Activated naive CD4-positive, alpha-beta T cell treated with anti-CD3 and anti-CD28 coated beads, Interleukin-2, amount 50 U/mL, for 16 hours (primary cell): ENCODE measurements at regions not wholly inside any gene's neighbourhood (a gene's known extent, or its start where the extent isn't known, plus 50 kb on each side); places are given as distances from the start of the nearest gene placed in this dataset.

ENCODE experiments used
- DNase-seq: peaks from one replicate; pipeline ENCODE4 v3.0.0-alpha.2; 2020

GRCh38 chr2:106981491-106981890, 95.5 kb upstream of the ST6GAL2 start:
- no peak for DNase-seq

DNA sequence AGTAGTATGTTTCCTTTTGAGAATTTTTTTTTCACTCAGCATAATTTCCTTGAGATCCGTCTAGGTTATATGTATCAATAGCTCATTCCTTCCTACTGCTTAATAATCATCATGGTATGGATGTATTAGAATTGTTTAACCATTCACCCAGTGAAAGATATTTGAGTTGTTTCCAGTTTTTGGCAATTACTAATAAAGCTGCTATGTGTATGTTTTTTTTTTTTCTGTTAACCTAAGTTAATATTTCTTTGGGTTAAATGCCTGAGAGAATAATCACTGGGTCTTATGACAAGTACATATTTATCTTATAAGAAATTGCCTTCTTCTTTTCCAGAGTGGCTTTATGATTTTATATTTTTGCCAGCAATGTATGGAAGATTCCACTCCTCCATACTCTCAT, 96.4 kb upstream of the ST6GAL2 start:
- DNase-seq, result no peak

GRCh38 chr2:106983305-106983704, 97.3 kb upstream of the ST6GAL2 start:
- DNase-seq, result no peak

DNA sequence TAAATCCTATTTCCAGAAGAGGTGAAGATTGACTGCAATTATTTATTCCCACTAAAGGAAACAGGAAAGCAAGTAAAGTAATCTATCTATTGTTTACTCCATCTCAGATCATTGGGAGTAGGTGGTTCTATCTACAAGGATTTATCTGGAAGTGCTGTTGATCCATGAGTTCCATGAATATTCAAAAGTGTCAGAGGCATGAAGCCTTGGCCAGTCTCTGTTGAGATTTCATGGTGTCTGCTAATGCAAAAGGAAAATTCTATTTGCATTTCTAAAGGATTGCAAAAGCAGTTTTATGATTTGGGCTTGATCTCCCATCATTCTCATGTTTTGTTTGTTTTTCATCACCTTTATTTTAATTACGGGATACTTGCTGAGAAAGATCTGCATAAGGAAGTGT, 102.4 kb upstream of the ST6GAL2 start:
- DNase-seq, result no peak

- no peak for DNase-seq
These were observed 104.3 kb upstream of the ST6GAL2 start for GRCh38 chr2:106990297-106990696.

DNA sequence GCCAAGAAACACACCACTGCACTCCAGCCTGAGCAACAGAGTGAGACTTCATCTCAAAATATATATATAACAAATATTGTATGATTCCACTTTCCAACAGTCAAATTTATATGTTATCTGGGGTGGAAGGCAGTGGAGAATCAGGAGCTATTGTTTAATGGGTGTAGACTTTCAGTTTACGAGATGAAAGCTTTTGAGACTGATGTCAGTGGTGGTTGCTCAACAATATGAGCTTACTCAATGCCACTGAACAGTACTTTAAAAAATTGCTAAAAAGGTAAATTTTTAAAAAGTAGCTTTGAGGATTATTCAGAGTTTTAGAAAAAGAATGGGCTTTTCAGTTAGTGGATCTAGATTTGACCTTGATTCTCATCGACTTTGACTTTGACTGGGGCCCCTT, 105.9 kb upstream of the ST6GAL2 start:
- no peak for DNase-seq

DNA sequence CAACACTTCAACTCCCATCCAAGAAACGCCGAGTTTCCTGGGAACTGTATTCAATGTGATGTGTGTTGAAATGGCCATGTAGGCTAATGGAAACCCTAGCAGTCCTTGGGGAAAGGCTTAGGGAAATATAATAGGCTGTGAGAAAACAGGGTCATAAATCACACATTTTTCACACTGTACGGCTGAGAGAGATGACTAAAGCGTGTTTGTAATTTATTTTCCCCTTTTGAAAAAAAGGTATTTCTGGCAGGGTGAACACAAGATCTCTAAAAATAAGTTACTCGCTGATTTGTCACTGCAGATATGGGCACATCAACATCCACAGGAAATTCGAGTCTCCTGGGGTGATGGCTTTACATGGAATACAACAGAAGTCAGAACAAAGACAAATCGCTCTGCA, 109.6 kb upstream of the ST6GAL2 start:
- DNase-seq, result no peak

- no peak for DNase-seq
These were observed 110.3 kb upstream of the ST6GAL2 start for GRCh38 chr2:106996171-106996769.

GRCh38 chr2:106997204-106997603, 111.2 kb upstream of the ST6GAL2 start:
- DNase-seq, result no peak

DNA sequence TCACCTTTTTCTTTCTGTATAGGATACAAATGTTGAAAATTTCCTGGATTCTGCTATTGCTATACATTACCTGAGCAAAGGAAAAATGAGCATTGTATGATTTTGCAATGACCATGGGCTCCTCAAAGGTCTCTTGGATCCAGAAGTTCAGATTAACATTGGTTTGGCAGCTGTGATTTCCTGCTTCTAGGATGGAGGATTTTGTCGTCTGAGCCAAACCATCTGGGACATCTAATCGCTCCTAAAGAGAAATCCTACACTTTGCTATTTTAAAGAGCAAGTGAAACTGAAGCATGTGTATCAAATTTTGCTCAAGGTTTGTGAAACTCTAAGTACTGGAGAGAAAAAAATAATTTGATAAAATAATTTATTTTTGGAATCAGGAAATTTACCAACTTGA, 115.1 kb upstream of the ST6GAL2 start:
- DNase-seq, result no peak

DNA sequence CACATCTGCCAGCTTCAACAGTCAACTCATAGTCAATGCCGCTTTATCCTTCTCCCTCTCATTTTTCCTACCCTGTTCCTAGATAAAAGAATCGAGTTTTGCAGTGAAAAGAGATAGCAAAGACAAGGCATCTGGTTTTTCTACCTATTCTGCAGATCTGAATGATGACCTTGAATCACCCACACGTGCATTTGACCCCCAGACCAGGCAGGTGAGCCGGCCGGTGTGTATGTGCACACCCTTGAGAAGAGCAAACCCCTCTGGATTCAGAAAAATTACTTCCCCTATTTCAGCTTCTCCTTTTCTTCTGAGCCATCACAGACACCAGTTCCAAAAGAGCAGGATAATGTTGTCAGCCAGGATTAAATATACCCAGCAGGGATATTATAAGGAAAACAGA, 115.6 kb upstream of the ST6GAL2 start:
- DNase-seq, result no peak

DNA sequence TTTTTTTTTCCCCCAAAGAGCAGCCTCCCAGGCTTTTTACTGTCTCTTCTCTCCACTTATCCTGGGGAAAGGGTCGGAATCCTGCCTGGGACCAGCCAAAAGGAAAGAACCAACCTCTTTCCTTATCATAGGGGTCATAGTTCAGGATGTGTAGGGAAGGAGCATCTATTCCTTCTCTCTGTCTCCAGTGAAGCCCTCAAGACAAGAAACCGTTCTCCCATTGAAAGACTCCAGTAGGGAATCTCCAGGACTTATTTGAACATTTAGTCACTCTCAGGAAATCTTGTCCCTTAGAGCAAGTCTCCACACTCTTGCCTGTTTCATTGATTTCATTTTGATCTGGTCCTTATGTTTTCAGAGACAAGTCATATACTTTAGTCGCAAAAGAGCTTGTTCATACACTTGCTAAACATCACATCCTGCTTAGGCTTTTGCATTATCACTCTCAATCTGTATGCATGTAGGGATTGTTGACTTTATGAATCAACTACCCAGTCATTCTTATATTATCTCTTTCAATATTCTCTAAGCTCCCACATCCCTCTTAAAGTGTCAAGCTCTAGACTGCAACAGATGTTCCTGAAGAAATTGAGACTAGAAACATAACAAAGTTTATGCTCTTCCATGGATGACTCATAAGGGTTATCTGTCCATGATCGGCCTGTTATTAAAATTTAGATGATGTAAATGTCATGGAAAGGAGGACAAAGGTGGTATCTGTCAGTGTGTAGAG, 116.2 kb upstream of the ST6GAL2 start:
- no peak for DNase-seq

DNA sequence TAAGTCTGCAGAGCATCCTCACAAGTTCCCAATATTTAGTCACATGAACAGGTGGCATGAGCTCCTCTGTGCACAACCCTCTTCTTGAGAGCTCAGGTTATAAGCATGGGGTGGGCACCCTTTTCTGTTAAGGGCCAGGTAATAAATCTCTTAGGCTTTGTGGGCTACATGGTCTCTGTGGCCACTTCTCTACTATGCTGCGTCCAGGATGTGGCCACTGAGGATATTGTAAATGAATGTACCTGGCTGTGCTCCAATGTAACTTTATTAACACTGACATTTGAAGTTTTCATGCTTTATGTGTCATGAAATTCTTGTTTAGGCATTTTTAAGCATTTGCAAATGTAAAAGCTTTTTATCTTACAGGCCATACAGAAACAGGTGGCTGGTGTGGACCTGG, 116.8 kb upstream of the ST6GAL2 start:
- no peak for DNase-seq

DNA sequence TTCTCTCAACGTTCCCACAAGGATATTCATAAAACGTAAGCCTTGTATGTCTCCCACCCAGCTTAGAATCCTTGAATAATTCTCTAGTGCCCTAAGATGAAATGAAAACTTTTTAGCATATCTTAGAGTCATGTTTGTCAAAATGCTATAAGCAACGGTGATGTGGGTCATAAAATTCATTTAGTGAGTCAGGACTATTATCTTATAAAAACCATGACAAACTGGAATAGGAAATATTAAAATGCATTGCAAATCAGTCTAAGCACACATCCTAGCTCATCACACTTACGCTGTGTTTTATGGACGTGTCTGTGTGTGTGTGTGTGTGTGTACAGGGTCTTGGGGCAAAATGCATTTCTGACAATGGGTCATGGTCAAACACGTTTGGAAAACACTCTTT, 119.9 kb upstream of the ST6GAL2 start:
- DNase-seq, result no peak

- DNase-seq, result no peak
These were observed 120.9 kb upstream of the ST6GAL2 start for GRCh38 chr2:107006836-107007235.

DNA sequence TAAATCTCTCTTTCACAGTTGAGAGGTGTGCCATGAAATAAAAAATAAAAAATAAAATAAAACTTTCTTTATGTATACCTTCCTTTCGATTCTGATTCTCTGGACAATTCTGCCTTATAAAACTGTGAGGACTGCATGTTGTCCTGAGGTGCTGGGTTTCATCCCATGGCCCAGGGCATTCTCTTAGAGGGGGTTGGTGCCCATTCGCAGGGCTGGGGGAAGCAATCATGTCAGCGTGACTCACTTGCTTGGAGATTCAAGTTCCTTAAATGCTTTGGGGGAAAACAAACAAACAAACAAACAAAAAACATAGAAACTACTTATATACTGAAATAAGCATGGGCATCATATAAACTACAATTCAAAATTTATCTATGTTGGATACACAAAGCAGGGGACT, 122.0 kb upstream of the ST6GAL2 start:
- no peak for DNase-seq

DNA sequence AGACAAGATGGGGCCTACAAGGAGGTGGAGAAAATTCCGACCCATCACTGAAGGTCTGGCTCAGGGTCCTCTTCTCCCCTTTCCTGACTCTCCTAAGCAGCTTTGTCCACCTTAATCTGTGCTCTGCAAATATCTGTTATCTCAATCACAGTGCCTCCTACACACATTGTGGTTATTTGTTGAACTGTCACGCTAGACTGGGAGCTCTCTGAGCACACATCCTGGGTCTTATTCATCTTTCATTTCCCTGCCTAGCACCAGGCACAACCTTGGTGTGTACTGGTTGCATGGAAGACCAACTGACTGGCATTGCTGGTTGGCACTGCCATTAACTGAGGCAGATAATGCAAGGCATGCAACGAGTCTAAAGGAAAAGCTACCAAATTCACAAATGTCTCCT, 122.9 kb upstream of the ST6GAL2 start:
- no peak for DNase-seq

- DNase-seq, result no peak
These were observed 123.3 kb upstream of the ST6GAL2 start for GRCh38 chr2:107009275-107009674.

DNA sequence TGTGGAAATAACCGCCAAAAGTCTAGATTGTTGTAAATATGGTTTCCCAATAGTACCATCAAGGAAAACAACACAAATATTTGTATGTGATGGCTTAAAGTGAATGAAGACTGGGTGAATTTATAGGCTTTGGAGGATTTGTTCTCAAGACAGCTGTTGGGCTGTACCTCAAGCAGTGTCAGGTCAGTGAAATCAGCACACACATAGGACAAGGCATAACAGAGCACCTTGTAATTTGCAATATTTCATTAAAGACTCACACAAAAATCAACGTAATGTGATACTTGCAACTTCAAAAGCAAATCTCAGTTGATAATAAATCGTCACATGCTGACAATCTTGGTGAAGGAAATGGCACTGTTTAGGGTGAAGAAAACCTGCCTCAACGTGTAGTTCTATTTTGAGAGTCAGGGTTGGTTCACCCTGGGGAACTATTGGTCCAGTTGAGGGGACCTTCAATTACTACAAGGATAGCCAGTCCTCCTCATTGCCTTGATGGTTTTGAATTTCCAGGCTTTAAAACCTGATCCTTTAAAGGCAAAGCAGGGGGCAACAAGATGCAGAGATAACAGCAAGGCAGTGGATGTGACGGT, 126.8 kb upstream of the ST6GAL2 start:
- no peak for DNase-seq

GRCh38 chr2:107013884-107014283, 127.9 kb upstream of the ST6GAL2 start:
- DNase-seq, result no peak

GRCh38 chr2:107018366-107018765, 132.4 kb upstream of the ST6GAL2 start:
- DNase-seq, result no peak

DNA sequence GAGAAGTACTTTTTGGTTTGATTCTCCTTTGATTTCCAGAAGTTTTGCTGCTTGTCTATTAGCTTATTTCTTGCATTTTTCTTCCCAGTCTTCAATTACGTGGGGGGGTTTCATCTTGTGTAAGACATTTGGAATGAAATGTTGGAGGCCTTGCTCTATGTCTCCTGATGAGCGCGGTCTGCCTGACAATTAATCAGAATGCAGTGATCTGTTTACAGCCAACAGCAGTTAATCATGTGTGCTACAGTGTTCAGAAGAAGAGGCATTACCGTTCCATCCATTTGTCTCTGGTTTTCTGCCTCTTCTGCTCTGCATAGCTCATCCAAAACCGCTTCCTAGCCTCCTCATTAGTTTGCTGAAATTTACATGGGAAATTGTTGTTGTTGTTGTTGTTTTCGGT, 134.4 kb upstream of the ST6GAL2 start:
- DNase-seq, result no peak

DNA sequence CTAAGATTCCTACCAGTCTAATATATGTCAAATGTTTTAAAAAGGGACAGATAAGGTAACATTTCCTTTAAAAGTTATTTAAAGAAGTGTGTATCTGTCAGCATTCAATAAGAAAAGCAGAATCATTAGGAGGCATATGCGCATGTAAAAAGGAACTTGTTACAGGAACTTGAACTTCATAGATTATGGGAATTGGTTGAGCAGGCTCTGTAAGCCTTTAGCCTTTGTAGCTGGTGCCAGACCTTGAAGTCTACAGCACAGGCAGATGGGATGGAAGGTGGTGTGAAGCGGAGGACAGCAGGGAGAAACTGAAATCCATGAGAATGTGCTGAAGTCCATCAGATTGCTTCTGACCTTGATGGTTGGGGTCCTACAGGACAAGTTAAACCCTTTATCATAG, 138.3 kb upstream of the ST6GAL2 start:
- no peak for DNase-seq

DNA sequence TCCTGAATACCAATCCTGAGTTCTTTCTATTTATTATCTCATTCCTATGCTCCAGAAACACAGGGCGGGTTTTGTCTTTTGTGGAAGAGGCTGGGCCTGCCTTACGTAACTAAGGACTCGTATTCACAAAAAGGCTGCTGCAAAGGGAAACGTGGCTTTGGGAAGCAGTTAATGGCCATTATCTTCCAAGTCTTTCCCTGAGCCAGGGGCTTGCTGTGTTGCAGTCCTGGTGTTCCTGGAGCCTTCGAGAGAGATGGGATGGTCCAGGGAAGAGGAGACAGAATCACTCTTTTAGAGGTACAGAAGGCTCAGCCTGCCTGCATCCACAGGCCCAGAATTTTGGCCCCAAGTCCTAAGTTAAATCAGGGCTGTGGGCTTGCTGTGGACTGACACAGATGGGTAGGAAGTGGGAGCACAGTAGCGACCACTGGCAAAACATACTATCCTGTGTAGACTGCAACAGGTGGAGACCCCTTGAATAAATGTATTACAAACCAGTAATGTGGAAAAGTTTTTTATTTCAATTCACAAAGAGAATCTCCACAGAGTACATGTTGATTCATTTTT, 139.4 kb upstream of the ST6GAL2 start:
- no peak for DNase-seq
